ENCODE measurements at regions not wholly inside any gene's neighbourhood (a gene's known extent, or its start where the extent isn't known, plus 50 kb on each side); places are given as distances from the start of the nearest gene placed in this dataset.

- no peak overlapping the region for H3K27ac ChIP-seq (ENCODE audit: insufficient read depth, low read length)
- ATAC-seq (ENCODE audit: low read depth) (no peak), DNase-seq (no peak)
- TF ChIP-seq RFX5 (IDR thresholded peaks at IDR 0.05; ENCODE audit: low read depth, low read length) (no peak), FOS (IDR thresholded peaks at IDR 0.05; ENCODE audit: low read depth, low read length) (no peak), MXI1 (IDR thresholded peaks at IDR 0.05; ENCODE audit: borderline replicate concordance, low read depth, low read length) (no peak), RAD21 (IDR thresholded peaks at IDR 0.05; ENCODE audit: low read length) (no peak), NFE2L2 (IDR thresholded peaks at IDR 0.05; ENCODE audit: low read depth, low read length) (no peak), BHLHE40 (IDR thresholded peaks at IDR 0.05; ENCODE audit: low read depth, low read length) (no peak), POLR2A (IDR thresholded peaks at IDR 0.05; ENCODE audit: low read depth, low read length) (no peak), MAZ (IDR thresholded peaks at IDR 0.05; ENCODE audit: borderline replicate concordance, low read depth, low read length) (no peak), CEBPB (IDR thresholded peaks at IDR 0.05; ENCODE audit: low read depth, low read length) (no peak), SMC3 (IDR thresholded peaks at IDR 0.05; ENCODE audit: low read depth, low read length) (no peak), CTCF (conservative IDR thresholded peaks at IDR 0.05; ENCODE audit: low read depth, low read length) (no peak), USF2 (IDR thresholded peaks at IDR 0.05; ENCODE audit: low read depth, low read length) (no peak), RCOR1 (IDR thresholded peaks at IDR 0.05; ENCODE audit: insufficient replicate concordance, low read length) (no peak), CHD1 (IDR thresholded peaks at IDR 0.05; ENCODE audit: low read depth, low read length) (no peak), MAFK (IDR thresholded peaks at IDR 0.05; ENCODE audit: low read depth, low read length) (no peak)
- TF ChIP-seq, protein P1, sequence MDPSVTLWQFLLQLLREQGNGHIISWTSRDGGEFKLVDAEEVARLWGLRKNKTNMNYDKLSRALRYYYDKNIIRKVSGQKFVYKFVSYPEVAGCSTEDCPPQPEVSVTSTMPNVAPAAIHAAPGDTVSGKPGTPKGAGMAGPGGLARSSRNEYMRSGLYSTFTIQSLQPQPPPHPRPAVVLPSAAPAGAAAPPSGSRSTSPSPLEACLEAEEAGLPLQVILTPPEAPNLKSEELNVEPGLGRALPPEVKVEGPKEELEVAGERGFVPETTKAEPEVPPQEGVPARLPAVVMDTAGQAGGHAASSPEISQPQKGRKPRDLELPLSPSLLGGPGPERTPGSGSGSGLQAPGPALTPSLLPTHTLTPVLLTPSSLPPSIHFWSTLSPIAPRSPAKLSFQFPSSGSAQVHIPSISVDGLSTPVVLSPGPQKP (IDR thresholded peaks at IDR 0.05; ENCODE audit: borderline replicate concordance, low read depth, low read length) = no peak
- H3K14ac ChIP-seq (replicated peaks; ENCODE audit: low read depth, low read length) = no peak overlapping the region
- H4K91ac ChIP-seq (ENCODE audit: insufficient read depth, low read depth, low read length) = no peak overlapping the region
- H3K56ac ChIP-seq (ENCODE audit: extremely low read depth, insufficient read depth, low read length) = no peak overlapping the region
- POLR2A ChIA-PET (ENCODE audit: unreplicated experiment) = no interaction called here
- BruUV-seq (replicated peaks) = no TSS peak
- H2AK9ac ChIP-seq (replicated peaks; ENCODE audit: low read depth, low read length, poor library complexity) = no peak overlapping the region
- H3K36me3 ChIP-seq (ENCODE audit: control insufficient read depth, insufficient read depth, low read length) = no peaks in the 10 kb centered on the region
- H4K8ac ChIP-seq (ENCODE audit: low read depth in 2 of 2, low read length in 2 of 2) = no peak overlapping the region
- H2BK15ac ChIP-seq (ENCODE audit: low read depth, low read length) = no peak overlapping the region
- H4K20me1 ChIP-seq (ENCODE audit: insufficient read depth, low read length) = no peaks in the 10 kb centered on the region
- H2BK20ac ChIP-seq (ENCODE audit: low read depth, low read length) = no peak overlapping the region
- no peak overlapping the region for H2AFZ ChIP-seq (replicated peaks; ENCODE audit: low read length, poor library complexity)
- H3K4ac ChIP-seq (ENCODE audit: low read depth, low read length) = no peak overlapping the region
- no peaks in the 10 kb centered on the region for H3K27me3 ChIP-seq (ENCODE audit: control insufficient read depth, insufficient read depth, low read length)
- no peaks in the 10 kb centered on the region; the same call in 1 of the 2 replicates for H3K9me1 ChIP-seq (ENCODE audit: insufficient read depth, low read length)
- peaks cover 2% of the 10 kb centered on the region; the same call in 1 of the 2 replicates for H3K4me1 ChIP-seq (ENCODE audit: control insufficient read depth, insufficient read depth, low read length)
- H3K9me3 ChIP-seq (ENCODE audit: control insufficient read depth, insufficient read depth, low read length) = peaks cover 4% of the 10 kb centered on the region; the same call in 1 of the 2 replicates
- dilution Hi-C loops (cut with HindIII; ENCODE audit: low sequenced_read_pairs, unreplicated experiment) (no loop called here), intact Hi-C loops (cut with micrococcal nuclease) (no loop called here), in situ Hi-C loops (cut with MboI; ENCODE audit: low sequenced_read_pairs) (no loop called here)
- WGBS, 2 experiments (ENCODE audit: extremely low coverage in 2 of 2, insufficient read length in 1 of 2) = no CpG with 5 or more reads among the region's 2 CpGs
- H3K23ac ChIP-seq (ENCODE audit: low read depth, low read length) = no peak overlapping the region; the same call in 1 of the 2 replicates
- no peaks in the 10 kb centered on the region for H3K79me1 ChIP-seq (ENCODE audit: low read depth in 1 of 2, low read length in 2 of 2)
- H2AK5ac ChIP-seq (ENCODE audit: low read depth, low read length) = no peak overlapping the region
- CTCF ChIA-PET = no interaction called here
- H3K18ac ChIP-seq (ENCODE audit: low read depth, low read length) = no peak overlapping the region; the same call in 1 of the 2 replicates
- 0 out of 2 replicates have a peak overlapping the region, but pooled peaks have one; percentile 14 for H2BK120ac ChIP-seq (ENCODE audit: low read depth, low read length)
- H3K4me2 ChIP-seq (ENCODE audit: low read depth, low read length) = no peak overlapping the region
- no peak overlapping the region for H4K5ac ChIP-seq (ENCODE audit: low read depth, low read length)
- H2BK5ac ChIP-seq (ENCODE audit: low read depth, low read length, poor library complexity, severe bottlenecking) = no peak overlapping the region
- no peak overlapping the region for H3K4me3 ChIP-seq (ENCODE audit: insufficient read depth, low read depth, low read length)
- no peak overlapping the region for H3K9ac ChIP-seq (ENCODE audit: low read depth, low read length)
These were observed 183.4 kb downstream of the TNFSF18 start for GRCh38 chr1:172867216-172867818.

Data from IMR-90 (cell line).